ENCODE measurements at regions not wholly inside any gene's neighbourhood (a gene's known extent, or its start where the extent isn't known, plus 50 kb on each side); places are given as distances from the start of the nearest gene placed in this dataset.

DNA sequence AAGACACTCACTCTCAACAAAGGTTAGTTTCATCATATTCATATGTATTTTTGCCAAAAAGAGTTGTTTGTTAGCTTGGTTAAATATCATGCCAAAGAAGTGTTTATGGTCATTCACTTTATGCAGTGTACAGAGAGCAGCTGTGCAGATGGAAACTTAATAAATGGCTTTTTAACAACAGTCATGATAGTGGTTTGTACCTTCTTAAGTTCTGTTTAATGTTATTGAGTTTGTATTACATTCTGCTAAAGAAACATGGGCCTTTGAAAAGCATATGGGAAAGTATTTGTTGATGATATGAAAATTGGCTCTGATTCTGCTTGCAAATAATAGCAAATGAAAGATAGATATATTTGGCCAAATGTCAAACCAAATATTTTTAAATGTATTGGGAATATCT lies 607.3 kb downstream of the NCAM2 start:
- no peak for DNase-seq

- no peak for DNase-seq
Observed at GRCh38 chr21:21606041-21606440, 607.8 kb downstream of the NCAM2 start.

- DNase-seq, result no peak
Observed at GRCh38 chr21:21612466-21612865, 614.3 kb downstream of the NCAM2 start.

DNA sequence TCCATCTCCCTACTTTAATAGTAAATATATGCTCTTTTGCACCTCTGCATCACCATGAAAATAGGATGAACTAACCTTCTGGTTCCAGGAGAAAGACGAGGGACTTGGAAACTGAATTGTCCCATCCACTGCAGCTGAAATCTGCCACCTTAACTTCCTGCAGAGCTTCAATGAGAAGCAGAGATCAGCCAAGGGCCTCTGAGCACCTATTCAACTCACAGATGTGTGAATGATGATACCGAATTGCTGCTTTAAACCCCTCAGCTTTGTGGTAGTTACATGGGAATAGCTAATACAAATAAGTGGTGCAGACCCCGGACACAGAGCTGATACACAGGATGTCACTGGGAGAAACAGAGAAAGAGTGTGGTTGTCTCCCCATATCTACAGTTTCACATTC lies 616.8 kb downstream of the NCAM2 start:
- no peak for DNase-seq

GRCh38 chr21:21622460-21623234 lies 624.4 kb downstream of the NCAM2 start:
- DNase-seq, result no peak

DNA sequence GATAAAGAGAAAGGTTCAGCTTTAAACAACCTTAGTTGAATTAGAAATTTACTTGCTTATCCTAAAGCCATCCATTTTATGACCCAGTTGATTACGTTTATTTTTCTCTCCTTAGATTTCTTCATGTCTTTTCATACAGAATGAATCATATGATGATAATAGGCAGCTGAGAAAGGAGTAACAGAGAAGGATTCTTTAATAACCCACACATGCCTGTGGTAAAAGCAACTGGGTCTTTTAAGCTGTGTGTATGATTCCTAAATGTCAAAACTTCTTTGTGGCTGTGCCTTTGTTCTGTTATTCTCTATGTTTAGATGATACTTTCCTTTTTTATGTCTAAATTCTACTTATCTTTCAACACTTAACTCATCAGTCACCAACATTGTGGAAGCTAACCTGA lies 626.5 kb downstream of the NCAM2 start:
- no peak for DNase-seq

DNA sequence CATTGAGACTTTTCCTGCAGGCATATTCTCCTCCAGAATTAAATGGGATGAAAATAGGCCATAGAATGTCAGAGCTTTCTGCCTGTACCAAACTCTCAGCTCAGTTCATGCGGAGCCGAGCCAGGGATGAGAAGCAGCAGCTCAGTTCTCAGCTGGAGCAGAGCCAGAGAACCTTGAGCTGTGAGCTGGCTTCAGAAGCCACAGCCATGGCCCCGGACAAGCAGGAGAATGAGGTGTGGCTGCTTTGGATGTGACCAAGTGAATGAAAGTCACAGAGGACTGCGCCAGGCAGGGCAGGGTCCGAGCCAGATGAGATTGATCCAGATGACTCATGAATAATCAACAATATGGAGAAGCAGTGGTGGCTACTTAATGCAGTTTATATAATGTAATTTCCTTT lies 633.8 kb downstream of the NCAM2 start:
- DNase-seq, result no peak

- no peak for DNase-seq
Observed at GRCh38 chr21:21632926-21633325, 634.7 kb downstream of the NCAM2 start.

- DNase-seq, result no peak
Observed at GRCh38 chr21:21661741-21662140, 663.5 kb downstream of the NCAM2 start.

- no peak for DNase-seq
Observed at GRCh38 chr21:21662776-21663175, 664.6 kb downstream of the NCAM2 start.

DNA sequence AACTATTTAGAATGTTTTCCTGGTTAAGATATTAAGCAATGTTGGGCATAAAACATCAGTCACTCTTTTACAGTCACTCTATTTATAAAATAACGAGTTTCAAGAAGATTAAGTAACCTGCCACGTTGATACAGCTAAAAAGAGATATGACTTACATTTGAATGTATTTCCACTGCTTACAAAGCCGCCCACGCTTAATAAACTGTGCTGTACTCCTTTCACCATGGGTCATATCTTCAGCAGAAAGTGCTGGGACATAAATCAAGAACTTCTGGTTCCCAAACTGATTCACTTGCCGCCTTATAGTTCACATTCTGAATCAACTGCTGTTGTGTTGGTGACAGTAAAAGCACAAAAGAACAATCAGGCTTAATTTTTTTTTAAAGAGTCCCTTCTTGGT lies 666.7 kb downstream of the NCAM2 start:
- DNase-seq, result no peak

- no peak for DNase-seq
Observed at GRCh38 chr21:21666689-21667088, 668.5 kb downstream of the NCAM2 start.

DNA sequence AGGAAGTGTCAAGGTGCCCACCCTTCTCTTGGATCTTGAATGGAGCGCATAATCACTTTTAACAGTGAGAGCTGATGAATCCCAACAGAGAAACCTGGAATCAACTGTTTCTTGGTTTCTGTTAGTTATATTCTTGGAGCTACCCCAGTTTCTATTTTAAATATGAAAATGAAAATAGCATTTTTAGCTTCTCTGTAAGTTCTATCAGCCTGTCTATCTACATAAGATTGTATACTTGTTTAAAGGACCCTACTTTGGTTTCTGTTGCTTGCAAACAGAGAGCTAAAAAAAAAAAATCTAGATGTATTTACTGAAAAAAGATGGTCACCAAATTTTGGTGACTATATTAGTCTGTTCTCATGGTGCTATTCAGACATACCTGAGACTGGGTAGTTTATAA lies 670.0 kb downstream of the NCAM2 start:
- DNase-seq, result no peak

DNA sequence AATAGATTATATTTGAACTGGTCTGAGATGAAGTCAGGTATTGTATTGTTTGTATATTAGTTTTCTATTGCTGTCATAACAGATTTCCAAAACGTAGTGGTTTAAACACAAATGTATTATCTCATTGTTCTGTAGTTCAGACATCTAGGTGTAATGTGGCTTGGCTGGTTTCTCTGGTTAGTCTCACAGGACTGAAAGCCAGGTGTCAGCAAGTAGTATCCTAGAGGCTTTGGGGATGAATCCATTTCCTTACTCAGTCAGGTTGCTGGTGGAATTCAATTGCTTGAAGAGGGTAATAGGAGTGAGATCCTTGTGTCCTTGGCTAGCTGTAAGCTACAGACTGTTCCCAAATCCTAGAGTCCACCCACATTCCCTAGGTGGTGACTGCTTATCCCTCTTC lies 675.8 kb downstream of the NCAM2 start:
- no peak for DNase-seq

GRCh38 chr21:21675601-21676000 lies 677.4 kb downstream of the NCAM2 start:
- DNase-seq, result no peak

DNA sequence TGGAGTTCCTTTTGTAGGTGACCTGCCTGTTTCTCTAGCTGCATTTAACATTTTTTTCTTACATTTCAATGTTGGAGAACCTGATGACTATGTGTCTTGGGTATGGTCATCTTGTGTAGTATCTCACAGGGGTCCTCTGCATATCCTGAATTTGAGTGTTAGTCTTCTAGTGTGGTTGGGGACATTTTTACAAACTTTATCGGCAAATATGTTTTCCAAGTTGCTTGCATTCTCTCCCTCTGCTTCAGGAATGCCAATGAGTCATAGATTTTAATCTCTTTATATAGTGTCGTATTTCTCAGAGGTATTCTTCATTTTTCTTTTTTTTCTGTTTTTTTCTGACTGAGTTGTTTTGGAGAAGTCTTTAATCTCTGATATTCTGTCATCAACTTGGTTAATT lies 684.0 kb downstream of the NCAM2 start:
- DNase-seq, result no peak

GRCh38 chr21:21688889-21689288 lies 690.7 kb downstream of the NCAM2 start:
- DNase-seq, result no peak

DNA sequence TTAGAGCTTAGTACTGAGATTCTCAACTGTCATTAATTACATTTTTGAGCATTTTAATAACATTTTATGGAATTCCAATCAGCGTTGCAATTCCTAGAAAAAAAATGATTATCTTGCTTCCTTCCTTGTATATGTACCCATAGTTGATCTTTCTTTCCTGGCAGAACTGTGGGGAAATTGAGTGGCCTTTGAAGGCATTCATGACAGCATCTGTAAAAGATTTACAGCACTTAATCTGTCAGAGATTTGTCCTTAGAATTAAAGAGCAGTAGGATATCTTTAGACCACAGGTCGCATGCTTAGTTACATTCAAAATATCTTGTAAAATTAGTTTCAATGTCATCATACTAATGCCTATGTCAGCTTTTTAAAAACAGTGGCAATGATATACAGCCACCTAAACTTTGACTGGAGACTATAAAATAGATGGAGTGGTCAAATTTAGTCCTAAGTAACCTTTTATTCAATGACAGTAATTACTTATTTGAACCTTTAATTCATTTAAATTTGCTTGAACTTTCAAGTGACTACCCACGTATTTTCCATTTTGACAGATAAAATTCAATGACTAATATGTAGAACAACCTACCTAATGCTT lies 692.0 kb downstream of the NCAM2 start:
- no peak for DNase-seq

GRCh38 chr21:21712748-21713520 lies 714.7 kb downstream of the NCAM2 start:
- no peak for DNase-seq

GRCh38 chr21:21713651-21714180 lies 715.5 kb downstream of the NCAM2 start:
- no peak for DNase-seq

- no peak for DNase-seq
Observed at GRCh38 chr21:21714426-21714825, 716.2 kb downstream of the NCAM2 start.

GRCh38 chr21:21715266-21715969 lies 717.2 kb downstream of the NCAM2 start:
- no peak for DNase-seq

DNA sequence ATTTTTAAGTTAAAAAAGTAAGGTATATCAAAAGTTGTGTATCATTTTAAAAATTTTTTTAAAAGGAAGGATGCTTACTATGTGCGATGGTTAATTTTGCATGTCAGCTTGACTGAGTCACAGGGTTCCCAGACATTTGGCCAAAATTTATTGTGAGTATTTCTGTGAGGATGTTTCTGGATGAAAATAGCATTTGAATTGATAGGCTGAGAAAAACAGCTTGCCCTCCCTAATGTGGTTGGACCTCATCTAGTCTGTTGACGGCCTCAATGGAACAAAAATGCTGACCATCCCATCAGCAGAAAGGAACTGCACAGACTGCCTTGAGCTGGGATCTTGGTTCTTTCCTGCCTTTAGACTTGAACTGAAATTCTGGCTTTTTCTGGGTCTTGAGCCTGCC lies 724.5 kb downstream of the NCAM2 start:
- no peak for DNase-seq
